Retinal pigment epithelial cell (primary cell): ENCODE measurements at regions not wholly inside any gene's neighbourhood (a gene's known extent, or its start where the extent isn't known, plus 50 kb on each side); places are given as distances from the start of the nearest gene placed in this dataset.

ENCODE experiments used
- DNase-seq: peaks from one replicate; pipeline ENCODE4 v3.0.0-alpha.2; 2010; ENCODE audit warnings: low read depth
- H3K4me3 ChIP-seq: 2 replicates; pipeline ENCODE4 v1.5.1; 2011; ENCODE audit warnings: mild to moderate bottlenecking, low read length, control low read depth, moderate library complexity
- TF ChIP-seq, protein P1 (sequence below): conservative IDR thresholded peaks from 2 replicates; pipeline ENCODE4 v1.5.1; 2011; ENCODE audit warnings: low read depth, low read length, control low read depth, inconsistent platforms

DNA sequence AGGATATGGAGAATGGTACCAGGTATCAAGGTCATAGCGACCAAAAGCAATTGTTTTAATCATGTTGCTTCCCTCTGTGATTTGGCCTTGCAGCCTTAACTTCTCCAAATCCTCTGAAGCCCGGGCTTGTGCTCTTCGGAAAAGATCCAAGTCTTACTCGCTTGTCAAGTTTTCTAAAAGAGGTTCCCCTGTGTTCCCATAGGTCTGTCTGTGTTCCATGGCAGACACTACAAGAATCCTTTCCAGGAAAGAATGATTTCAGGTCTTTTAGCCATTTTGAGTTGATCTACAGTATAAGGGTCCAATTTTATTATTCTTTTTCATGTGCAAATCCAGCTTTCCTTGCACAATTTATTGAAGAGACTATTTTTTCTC, 710.6 kb upstream of the DIAPH2 start:
- no peak overlapping the region for H3K4me3 ChIP-seq
- TF ChIP-seq, protein P1, sequence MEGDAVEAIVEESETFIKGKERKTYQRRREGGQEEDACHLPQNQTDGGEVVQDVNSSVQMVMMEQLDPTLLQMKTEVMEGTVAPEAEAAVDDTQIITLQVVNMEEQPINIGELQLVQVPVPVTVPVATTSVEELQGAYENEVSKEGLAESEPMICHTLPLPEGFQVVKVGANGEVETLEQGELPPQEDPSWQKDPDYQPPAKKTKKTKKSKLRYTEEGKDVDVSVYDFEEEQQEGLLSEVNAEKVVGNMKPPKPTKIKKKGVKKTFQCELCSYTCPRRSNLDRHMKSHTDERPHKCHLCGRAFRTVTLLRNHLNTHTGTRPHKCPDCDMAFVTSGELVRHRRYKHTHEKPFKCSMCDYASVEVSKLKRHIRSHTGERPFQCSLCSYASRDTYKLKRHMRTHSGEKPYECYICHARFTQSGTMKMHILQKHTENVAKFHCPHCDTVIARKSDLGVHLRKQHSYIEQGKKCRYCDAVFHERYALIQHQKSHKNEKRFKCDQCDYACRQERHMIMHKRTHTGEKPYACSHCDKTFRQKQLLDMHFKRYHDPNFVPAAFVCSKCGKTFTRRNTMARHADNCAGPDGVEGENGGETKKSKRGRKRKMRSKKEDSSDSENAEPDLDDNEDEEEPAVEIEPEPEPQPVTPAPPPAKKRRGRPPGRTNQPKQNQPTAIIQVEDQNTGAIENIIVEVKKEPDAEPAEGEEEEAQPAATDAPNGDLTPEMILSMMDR: no peak
- no peak for DNase-seq

DNA sequence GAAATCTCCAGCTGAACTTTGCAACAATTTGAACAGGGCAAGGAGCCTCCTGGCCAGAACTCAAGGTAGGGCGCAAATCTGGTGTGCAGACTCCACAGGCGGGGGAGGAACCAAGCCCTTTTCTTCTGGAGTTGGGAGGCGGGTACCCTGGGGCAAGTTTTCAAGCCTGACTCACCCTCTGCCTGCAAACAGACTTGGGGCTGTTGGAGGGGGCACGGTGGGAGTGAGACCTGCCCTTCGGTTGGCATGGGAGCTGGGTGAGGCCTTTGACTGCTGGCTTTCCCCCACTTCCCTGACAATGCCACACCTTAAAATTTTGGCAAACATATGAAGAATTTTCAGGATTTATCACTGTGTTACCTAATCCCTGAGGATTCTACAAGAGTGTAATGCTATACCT, 709.8 kb upstream of the DIAPH2 start:
- DNase-seq: no peak
- TF ChIP-seq, protein P1: no peak
- no peak overlapping the region for H3K4me3 ChIP-seq

DNA sequence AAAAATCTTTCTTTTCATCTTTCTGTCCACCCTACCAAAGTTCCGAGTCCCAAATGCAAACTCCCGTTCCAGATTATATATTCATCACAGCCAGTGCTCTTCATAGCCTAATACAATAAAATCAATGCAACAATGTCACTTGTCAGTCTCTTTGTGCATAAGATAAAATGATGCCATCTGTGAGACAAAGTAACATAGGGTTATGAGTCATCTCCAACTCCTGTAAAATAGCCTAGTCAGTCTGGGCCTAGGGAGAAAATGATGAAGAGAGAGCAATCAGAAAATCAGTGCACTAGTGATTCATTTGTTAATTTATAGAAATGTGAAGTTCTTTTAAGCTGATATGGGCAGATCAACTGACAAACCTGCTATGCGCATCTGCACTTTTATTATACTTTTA, 689.1 kb upstream of the DIAPH2 start:
- DNase-seq: no peak
- TF ChIP-seq, protein P1: no peak

GRCh38 chrX:95996294-95996693, 688.3 kb upstream of the DIAPH2 start:
- DNase-seq: no peak
- TF ChIP-seq, protein P1: no peak
- H3K4me3 ChIP-seq: no peak overlapping the region

More for the DNA sequence above, 689.1 kb upstream of the DIAPH2 start:
- H3K4me3 ChIP-seq: no peak overlapping the region

DNA sequence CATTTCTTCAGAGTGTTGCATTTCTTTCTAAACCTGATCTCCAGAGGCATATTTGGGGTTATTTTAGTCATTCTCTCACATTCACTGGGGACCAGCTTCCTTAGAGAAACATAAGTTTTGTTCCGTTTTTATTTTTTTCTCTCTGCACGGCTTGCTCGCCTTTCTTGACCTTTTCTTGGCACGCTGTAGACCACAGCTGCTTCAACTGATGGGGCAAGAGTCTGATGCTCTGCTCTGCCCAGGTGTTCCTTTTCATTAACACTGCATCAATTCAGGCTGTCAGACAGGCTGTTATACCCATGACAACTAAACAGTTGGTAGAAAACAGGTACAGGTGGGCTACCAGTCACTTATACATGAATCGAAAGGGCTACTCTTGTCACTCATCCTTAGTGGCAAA, 682.2 kb upstream of the DIAPH2 start:
- H3K4me3 ChIP-seq: no peak overlapping the region
- TF ChIP-seq, protein P1: no peak
- DNase-seq: no peak

DNA sequence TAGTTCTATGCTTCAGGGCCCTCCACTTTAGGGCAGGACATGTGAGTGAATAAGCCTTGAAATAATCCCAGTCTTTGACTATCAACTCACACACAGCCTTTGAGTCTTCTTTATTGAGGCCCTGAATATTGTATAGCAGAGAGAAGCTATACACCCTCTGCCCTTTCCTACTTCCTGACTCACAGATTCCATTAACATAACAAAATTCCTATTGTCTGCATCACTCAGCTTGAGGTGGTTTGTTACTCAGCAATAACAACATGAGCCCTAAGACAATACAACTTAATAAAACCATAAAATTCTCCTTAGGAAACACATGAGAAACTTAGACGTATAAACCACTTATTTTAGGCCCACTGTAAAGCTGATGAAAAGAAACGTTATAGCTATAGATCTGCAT, 680.3 kb upstream of the DIAPH2 start:
- TF ChIP-seq, protein P1: no peak
- H3K4me3 ChIP-seq: no peak overlapping the region
- DNase-seq: peak; percentile 13

DNA sequence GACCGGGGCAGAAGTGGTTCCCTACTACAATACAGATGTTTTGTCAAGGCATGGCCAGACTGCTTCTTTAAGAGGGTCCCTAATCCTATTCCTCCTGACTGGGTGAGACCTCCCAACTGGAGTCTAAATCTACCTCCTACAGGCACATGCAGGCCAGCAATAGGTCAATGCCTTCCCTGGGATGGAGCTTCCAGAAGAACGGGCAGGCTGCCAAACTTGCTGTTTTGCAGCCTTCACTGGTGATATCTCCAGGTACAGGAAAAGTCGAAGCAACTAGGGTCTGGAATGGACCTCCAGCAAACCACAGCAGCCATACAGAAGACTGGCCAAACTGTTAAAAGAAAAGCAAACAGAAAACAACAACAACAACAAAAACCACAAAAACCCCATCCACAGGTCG, 678.4 kb upstream of the DIAPH2 start:
- DNase-seq: no peak
- TF ChIP-seq, protein P1: no peak
- H3K4me3 ChIP-seq: no peak overlapping the region
